DLD1 (cell line): ENCODE measurements at regions not wholly inside any gene's neighbourhood (a gene's known extent, or its start where the extent isn't known, plus 50 kb on each side); places are given as distances from the start of the nearest gene placed in this dataset.

ENCODE experiments used
- in situ Hi-C: cut with HindIII; loops from 2 replicates; pipeline ENCODE4 v1.10.0; 2017; ENCODE audit warnings: low sequenced_read_pairs

DNA sequence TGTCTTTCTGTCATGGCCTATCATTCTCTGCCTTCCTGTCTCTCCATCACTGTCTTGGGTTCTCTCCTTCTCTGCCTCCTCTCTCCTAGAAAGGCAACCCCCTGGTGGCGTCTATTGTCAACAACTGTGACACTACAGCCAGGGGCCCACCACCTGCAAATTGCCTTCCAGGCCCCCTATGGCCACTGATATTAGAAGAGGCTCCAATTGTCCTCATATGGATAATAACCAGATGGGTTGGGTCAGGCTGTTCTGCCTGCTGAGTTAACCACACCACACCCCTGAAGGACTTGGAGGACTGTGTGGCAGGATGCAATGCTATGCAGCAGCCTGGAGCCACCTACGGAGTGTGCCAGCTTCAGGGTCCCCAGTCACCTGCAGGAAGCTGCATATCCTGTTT is 665.0 kb downstream of the NTRK3 start:
- in situ Hi-C loops = no loop called here

DNA sequence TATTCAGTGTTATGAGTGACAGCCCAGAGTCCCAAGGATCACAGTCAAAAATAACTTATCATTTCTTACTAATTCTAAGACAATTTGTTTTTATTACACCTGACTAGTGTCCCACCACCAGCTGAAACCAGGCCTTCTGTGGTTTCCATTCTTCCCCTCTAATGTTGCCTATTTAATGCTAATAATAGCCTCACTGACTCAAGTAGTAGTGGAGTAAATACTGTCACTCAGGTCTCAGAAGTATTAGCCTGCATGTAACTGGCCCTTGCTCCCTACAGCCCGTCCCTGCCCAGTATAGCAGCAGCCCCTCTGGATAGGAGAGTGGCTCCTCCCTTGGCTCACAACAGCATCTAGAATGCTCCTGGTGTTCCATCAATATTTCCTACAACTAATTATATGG is 665.5 kb downstream of the NTRK3 start:
- in situ Hi-C loops = no loop called here

- in situ Hi-C loops = no loop called here
These were observed 667.4 kb downstream of the NTRK3 start for GRCh38 chr15:87589134-87589533.

GRCh38 chr15:87582169-87582568 is 674.4 kb downstream of the NTRK3 start:
- in situ Hi-C loops = no loop called here

- in situ Hi-C loops = no loop called here
These were observed 677.0 kb downstream of the NTRK3 start for GRCh38 chr15:87579537-87579936.

- in situ Hi-C loops = no loop called here
These were observed 677.8 kb downstream of the NTRK3 start for GRCh38 chr15:87578776-87579175.

DNA sequence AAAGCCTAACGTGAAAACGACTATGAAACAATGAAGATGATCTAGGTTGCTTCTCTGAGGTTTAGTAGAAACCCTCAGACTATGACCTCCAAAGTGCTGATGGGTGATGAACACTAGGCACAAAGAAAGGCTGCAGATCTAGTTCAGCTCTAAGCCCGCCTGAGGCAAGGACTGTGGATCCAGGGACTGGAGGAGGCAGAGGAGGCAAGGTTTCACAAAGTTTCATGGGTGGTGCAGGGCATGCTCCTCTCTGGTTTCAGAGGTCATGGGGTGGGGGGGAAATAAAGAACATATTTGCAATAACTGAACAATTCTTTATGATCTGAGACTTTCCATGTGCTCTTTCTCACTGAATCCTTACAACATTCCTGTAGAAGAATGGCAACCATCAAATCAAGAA is 679.2 kb downstream of the NTRK3 start:
- in situ Hi-C loops = no loop called here

- in situ Hi-C loops = no loop called here
These were observed 679.9 kb downstream of the NTRK3 start for GRCh38 chr15:87576486-87577176.

DNA sequence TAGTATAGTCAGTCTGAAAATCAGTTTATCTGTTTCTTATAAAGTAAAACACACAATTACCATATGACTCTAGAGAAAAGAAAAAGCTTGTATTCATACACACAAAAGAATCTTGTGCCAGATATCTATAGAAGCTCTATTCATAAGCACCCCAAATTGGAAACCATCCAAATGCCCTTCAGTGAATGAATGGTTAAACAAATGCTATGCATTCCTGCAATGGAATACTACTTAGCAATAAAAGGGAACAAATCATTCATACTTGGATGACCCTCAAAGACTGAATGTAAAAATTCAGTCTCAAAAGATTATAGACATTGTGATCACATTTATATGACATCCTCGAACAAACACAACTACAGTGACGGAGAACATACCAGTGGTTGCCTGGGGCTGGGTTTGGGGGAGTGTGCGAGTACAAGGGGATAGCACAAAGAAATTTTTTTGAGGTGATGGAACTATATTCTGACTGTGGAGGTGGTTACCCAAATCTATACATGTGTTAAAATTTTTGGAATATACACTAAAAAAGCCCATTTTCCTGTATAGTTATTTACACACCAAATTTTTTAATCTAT is 680.6 kb downstream of the NTRK3 start:
- in situ Hi-C loops = no loop called here

- in situ Hi-C loops = no loop called here
These were observed 683.0 kb downstream of the NTRK3 start for GRCh38 chr15:87573534-87573933.

DNA sequence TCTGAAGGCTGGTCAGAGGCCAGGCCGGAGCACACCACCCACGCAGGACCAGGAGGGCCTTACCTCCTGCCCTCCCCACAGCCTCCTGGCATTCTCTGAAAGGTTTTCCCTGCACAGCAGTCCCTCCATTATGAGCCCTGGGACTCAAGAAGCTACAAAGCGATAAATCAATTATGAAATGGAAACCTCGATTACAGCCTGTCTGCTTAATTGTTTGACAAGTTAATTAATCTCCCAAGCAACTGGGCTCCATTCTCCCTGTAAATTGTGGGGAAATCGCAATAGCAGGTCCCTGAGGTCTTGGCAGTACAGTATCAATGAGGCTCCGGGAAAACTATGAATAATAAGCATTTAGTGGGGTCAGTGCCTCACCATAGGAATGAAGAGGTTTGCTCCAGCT is 683.5 kb downstream of the NTRK3 start:
- in situ Hi-C loops = no loop called here

GRCh38 chr15:87572381-87572910 is 684.1 kb downstream of the NTRK3 start:
- in situ Hi-C loops = no loop called here

DNA sequence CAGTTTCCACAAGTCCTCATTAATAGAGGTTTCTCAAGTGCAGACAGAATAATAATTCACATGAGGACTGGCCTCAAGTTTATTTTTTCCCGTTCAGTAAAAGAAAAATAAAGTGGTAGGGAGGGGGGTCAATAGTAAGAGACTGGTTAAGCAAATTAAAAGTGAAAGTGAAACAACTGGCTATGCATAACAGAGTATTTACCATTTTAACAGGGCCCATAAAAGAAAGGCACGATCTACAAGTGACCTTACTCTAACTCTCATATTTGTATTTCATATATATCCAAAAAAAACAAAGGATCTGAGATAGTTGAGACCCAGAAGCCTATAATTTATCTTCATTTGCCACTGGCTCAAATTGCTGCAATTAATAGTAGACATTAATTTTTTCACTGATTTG is 686.3 kb downstream of the NTRK3 start:
- in situ Hi-C loops = no loop called here

DNA sequence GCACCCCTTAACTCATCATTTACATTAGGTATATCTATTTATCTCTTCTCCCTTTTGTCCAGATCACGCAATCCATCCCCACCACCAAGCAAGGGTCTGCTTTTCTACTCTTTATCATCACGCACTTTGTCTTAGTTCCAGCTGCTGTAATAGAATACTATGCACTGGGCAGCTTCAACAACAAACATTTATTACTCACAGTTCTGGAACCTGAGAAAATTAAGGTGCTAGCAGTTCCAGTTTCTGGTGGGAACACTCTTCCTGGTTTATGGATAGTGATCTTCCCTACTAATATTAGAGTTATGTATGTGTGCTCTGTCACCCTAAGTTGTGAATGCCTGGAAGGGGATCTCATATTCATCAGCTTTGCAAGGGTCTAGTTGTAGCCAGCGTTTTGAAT is 687.0 kb downstream of the NTRK3 start:
- in situ Hi-C loops = loop anchor here (10.0 kb wide), 1 partner anchor 65 kb away; no protein-coding TSS in a partner anchor

GRCh38 chr15:87567406-87568030 is 689.0 kb downstream of the NTRK3 start:
- in situ Hi-C loops = loop anchor here (10.0 kb wide), 1 partner anchor 67 kb away; no protein-coding TSS in a partner anchor

GRCh38 chr15:87566236-87566635 is 690.3 kb downstream of the NTRK3 start:
- in situ Hi-C loops = loop anchor here (10.0 kb wide), 1 partner anchor 69 kb away; no protein-coding TSS in a partner anchor

DNA sequence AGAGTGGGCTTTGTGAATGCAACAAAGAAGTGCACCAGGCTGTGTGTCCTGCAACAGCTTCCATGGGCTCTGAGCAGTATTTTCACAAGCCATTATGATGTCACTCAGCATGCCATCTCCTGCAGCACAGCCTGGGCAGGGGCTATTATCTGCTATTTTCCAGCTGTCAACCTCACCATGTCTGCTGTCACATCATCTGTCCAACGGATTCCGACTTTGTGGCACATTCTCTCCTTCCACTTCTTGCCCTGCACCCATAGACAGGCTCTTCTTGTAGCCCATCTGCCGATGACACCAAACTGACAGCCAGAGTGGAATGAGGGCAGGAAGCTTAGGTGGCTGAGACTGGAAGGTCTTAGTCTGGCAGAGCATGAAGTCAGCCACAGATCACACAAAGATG is 691.9 kb downstream of the NTRK3 start:
- in situ Hi-C loops = loop anchor here (10.0 kb wide), 1 partner anchor 70 kb away; no protein-coding TSS in a partner anchor

- in situ Hi-C loops = loop anchor here (10.0 kb wide), 1 partner anchor 71 kb away; no protein-coding TSS in a partner anchor
These were observed 692.7 kb downstream of the NTRK3 start for GRCh38 chr15:87563869-87564268.

- in situ Hi-C loops = loop anchor here (10.0 kb wide), 1 partner anchor 73 kb away; no protein-coding TSS in a partner anchor
These were observed 694.3 kb downstream of the NTRK3 start for GRCh38 chr15:87562203-87562602.

DNA sequence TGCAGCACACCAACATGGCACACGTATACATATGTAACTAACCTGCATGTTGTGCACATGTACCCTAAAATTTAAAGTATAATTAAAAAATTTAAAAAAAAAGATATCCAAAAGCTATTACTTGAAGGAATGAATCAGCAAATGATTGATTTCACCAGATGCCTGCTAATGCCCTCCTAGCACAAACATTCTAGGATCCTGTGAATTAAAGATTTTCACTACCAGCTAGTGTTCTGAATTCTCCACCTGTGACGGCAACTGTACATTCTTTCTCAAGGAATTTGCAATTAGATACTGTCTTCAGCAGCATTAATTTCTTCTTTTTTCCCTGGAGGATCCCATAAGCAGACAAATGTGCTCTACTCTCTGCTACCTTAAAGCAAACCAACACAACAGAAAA is 694.9 kb downstream of the NTRK3 start:
- in situ Hi-C loops = loop anchor here (10.0 kb wide), 1 partner anchor 73 kb away; no protein-coding TSS in a partner anchor

GRCh38 chr15:87557881-87558280 is 698.7 kb downstream of the NTRK3 start:
- in situ Hi-C loops = no loop called here

DNA sequence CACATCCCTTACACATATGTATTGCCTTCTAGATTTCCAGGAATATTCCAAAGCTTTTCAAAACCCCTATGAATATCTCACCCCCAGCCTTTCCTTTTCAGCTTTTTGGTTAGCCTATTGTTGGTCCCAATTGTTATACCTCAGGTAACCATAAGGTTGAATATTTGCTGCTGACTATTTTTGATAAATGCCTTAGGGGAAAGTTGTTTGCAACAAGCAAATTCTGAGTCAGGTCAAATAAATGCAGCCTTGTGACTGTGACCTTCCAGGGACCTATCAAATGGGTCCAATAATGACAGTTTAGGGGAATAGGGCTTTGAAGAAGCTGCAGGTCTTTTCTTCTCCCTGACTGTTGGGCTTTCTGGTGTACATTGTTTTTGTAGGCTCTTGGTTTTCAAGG is 699.7 kb downstream of the NTRK3 start:
- in situ Hi-C loops = no loop called here
